Calu3 (cell line): ENCODE measurements at regions not wholly inside any gene's neighbourhood (a gene's known extent, or its start where the extent isn't known, plus 50 kb on each side); places are given as distances from the start of the nearest gene placed in this dataset.

Experiments used
- BruUV-seq: library from RNA; stranded (reverse); fragments of 400-500 nt; replicated peaks from 2 replicates; lab custom pipeline; 2021; lab: Mats Ljungman, UMichigan
- CTCF ChIA-PET: fragments of 300-600 bp; sonication (Branson Sonifier 250); formaldehyde crosslinking; loops from one replicate; lab custom pipeline; 2022; ENCODE audit warnings: antibody characterized with exemption; lab: Charles Lee
- DNase-seq: peaks from one replicate; pipeline ENCODE4 v3.0.0; 2022
- H3K27ac Mint-ChIP-seq: one replicate; pipeline ENCODE4 v1.8.0; 2022; ENCODE audit warnings: mixed read lengths; ENCODE audit not compliant: unreplicated experiment
- H3K27me3 Mint-ChIP-seq: one replicate; pipeline ENCODE4 v1.8.0; 2022; ENCODE audit warnings: mixed read lengths; ENCODE audit not compliant: unreplicated experiment
- H3K36me3 Mint-ChIP-seq: one replicate; pipeline ENCODE4 v1.8.0; 2022; ENCODE audit warnings: mild to moderate bottlenecking, moderate library complexity, mixed read lengths; ENCODE audit not compliant: insufficient read depth, unreplicated experiment
- H3K4me1 Mint-ChIP-seq: one replicate; pipeline ENCODE4 v1.8.0; 2022; ENCODE audit warnings: mild to moderate bottlenecking, low read depth, mixed read lengths; ENCODE audit not compliant: unreplicated experiment
- H3K4me3 Mint-ChIP-seq: one replicate; pipeline ENCODE4 v1.8.0; 2022; ENCODE audit warnings: mild to moderate bottlenecking, low read depth, moderate library complexity, mixed read lengths; ENCODE audit not compliant: unreplicated experiment
- H3K9me3 Mint-ChIP-seq: one replicate; pipeline ENCODE4 v1.8.0; 2022; ENCODE audit warnings: low read depth, mixed read lengths; ENCODE audit not compliant: unreplicated experiment
- intact Hi-C: fragments of 100-400 bp; cut with micrococcal nuclease; formaldehyde crosslinking; loops from one replicate; pipeline ENCODE4 v1.10.0; 2022; ENCODE audit not compliant: unreplicated experiment
- TF ChIP-seq, protein P1 (sequence below): fragments of 200-600 bp; IDR thresholded peaks from one replicate; pipeline ENCODE4 v1.8.0; 2022; ENCODE audit warnings: antibody characterized with exemption; ENCODE audit not compliant: unreplicated experiment

GRCh38 chr1:77625250-77625649 is 57.2 kb downstream of the ZZZ3 start:
- CTCF ChIA-PET: no interaction called here
- intact Hi-C loops: no loop called here
- DNase-seq: no peak
- Mint-ChIP-seq H3K27ac (no peak overlapping the region), H3K27me3 (no peaks in the 10 kb centered on the region), H3K9me3 (no peaks in the 10 kb centered on the region), H3K4me1 (peaks cover 5% of the 10 kb centered on the region), H3K36me3 (peaks cover 42% of the 10 kb centered on the region), H3K4me3 (no peak overlapping the region)
- no TSS peak for BruUV-seq
- TF ChIP-seq, protein P1, sequence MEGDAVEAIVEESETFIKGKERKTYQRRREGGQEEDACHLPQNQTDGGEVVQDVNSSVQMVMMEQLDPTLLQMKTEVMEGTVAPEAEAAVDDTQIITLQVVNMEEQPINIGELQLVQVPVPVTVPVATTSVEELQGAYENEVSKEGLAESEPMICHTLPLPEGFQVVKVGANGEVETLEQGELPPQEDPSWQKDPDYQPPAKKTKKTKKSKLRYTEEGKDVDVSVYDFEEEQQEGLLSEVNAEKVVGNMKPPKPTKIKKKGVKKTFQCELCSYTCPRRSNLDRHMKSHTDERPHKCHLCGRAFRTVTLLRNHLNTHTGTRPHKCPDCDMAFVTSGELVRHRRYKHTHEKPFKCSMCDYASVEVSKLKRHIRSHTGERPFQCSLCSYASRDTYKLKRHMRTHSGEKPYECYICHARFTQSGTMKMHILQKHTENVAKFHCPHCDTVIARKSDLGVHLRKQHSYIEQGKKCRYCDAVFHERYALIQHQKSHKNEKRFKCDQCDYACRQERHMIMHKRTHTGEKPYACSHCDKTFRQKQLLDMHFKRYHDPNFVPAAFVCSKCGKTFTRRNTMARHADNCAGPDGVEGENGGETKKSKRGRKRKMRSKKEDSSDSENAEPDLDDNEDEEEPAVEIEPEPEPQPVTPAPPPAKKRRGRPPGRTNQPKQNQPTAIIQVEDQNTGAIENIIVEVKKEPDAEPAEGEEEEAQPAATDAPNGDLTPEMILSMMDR: no peak

DNA sequence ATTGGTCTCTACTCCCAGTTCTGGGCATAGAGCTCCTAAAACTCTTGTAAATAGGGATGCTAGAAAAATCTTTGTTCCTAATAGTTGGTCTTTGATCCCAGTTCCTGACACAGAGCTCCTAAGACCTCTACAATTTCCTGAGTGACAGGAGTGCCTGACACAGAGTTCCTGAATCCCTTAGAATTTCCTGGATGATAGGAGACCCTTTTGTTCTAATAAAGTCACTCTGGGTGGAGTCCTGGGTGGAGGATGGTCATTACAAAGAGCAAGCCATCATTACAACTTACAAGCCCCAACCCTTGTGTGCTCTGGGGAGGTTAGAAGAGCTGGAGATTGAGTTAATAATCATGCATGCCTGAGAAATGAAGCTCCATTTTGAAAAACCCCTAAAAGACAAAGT is 58.4 kb downstream of the ZZZ3 start:
- Mint-ChIP-seq H3K4me3 (no peak overlapping the region), H3K36me3 (peaks cover 45% of the 10 kb centered on the region), H3K4me1 (peaks cover 11% of the 10 kb centered on the region), H3K27ac (no peak overlapping the region), H3K9me3 (no peaks in the 10 kb centered on the region), H3K27me3 (no peaks in the 10 kb centered on the region)
- no TSS peak for BruUV-seq
- no peak for DNase-seq
- TF ChIP-seq, protein P1: no peak
- CTCF ChIA-PET: no interaction called here
- intact Hi-C loops: no loop called here

DNA sequence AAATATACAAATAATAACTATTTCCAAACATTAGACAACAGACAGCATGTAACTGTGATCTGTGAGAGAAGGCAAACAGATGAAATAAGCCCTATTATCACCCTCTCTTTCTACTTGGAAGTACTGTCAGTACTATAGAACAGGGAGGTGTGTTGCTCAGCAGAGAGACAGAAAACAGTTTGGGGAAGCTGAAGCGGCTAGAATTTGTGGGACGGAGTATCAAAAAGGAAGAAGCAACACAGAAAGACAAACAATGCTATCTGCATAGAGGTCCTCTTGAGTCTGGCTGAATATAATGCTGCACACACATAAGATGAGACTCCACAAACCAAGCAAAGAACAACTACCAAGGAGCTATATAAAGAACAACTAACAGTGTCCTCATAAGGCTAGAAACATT is 59.4 kb downstream of the ZZZ3 start:
- H3K36me3 Mint-ChIP-seq: peaks cover 45% of the 10 kb centered on the region
- intact Hi-C loops: no loop called here
- CTCF ChIA-PET: no interaction called here
- TF ChIP-seq, protein P1: no peak
- H3K27ac Mint-ChIP-seq: peak overlapping the region; percentile 21
- no peak for DNase-seq
- peaks cover 11% of the 10 kb centered on the region for H3K4me1 Mint-ChIP-seq
- no peak overlapping the region for H3K4me3 Mint-ChIP-seq
- H3K27me3 Mint-ChIP-seq: no peaks in the 10 kb centered on the region
- H3K9me3 Mint-ChIP-seq: no peaks in the 10 kb centered on the region
- no TSS peak for BruUV-seq

DNA sequence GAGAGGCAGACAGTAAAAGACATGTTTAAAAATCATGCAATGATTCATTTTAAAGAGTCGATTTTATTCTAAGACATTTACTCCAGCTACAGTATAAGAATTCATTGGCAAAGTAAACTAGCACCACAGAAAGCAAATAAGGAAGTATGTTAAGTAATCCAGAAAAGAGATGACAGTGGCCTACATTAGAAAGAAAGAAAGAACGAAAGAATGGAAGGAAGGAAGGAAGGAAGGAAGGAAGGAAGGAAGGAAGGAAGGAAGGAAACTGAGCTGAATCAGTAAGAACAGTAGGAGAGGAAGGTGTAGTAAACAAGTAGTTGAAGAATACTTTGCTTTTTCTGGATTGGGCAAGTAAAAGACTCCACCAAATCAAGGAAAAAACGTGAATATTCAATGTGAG is 62.2 kb downstream of the ZZZ3 start:
- H3K27ac Mint-ChIP-seq: peak overlapping the region; percentile 4
- H3K36me3 Mint-ChIP-seq: peaks cover 48% of the 10 kb centered on the region
- CTCF ChIA-PET: no interaction called here
- no TSS peak for BruUV-seq
- peaks cover 11% of the 10 kb centered on the region for H3K4me1 Mint-ChIP-seq
- H3K27me3 Mint-ChIP-seq: no peaks in the 10 kb centered on the region
- H3K4me3 Mint-ChIP-seq: no peak overlapping the region
- no peak for DNase-seq
- H3K9me3 Mint-ChIP-seq: no peaks in the 10 kb centered on the region
- TF ChIP-seq, protein P1: no peak
- intact Hi-C loops: no loop called here
